ENCODE measurements at regions not wholly inside any gene's neighbourhood (a gene's known extent, or its start where the extent isn't known, plus 50 kb on each side); places are given as distances from the start of the nearest gene placed in this dataset.
"Not testable (repeated sequence)": the region's sequence is repeated elsewhere in the genome, so short reads cannot be mapped to it uniquely, and the experiment has no call there.

GRCh38 chr9:74173284-74173683 lies 323.9 kb upstream of the RORB start:
- no peak for TF ChIP-seq CTCF (IDR thresholded peaks at IDR 0.05; ENCODE audit: insufficient read depth, low read length)
- no peak for DNase-seq (ENCODE audit: low read depth)
- no peak overlapping the region for H3K4me3 ChIP-seq (ENCODE audit: low read depth, low read length)

- DNase-seq (ENCODE audit: low read depth); H3K4me3 ChIP-seq (ENCODE audit: low read depth, low read length): not testable (repeated sequence)
These were observed 299.4 kb upstream of the RORB start for GRCh38 chr9:74197771-74198170.

GRCh38 chr9:74205056-74205455 lies 292.1 kb upstream of the RORB start:
- no peak for DNase-seq (ENCODE audit: low read depth)
- H3K4me3 ChIP-seq (ENCODE audit: low read depth, low read length): no peak overlapping the region
- no peak for TF ChIP-seq CTCF (IDR thresholded peaks at IDR 0.05; ENCODE audit: insufficient read depth, low read length)

GRCh38 chr9:74218385-74219063 lies 278.6 kb upstream of the RORB start:
- no peak for TF ChIP-seq CTCF (IDR thresholded peaks at IDR 0.05; ENCODE audit: insufficient read depth, low read length)
- H3K4me3 ChIP-seq (ENCODE audit: low read depth, low read length): no peak overlapping the region
- DNase-seq (ENCODE audit: low read depth): no peak

GRCh38 chr9:74220327-74220726 lies 276.8 kb upstream of the RORB start:
- TF ChIP-seq CTCF (IDR thresholded peaks at IDR 0.05; ENCODE audit: insufficient read depth, low read length): no peak
- H3K4me3 ChIP-seq (ENCODE audit: low read depth, low read length): no peak overlapping the region
- DNase-seq (ENCODE audit: low read depth): no peak

GRCh38 chr9:74236857-74237256 lies 260.3 kb upstream of the RORB start:
- no peak for DNase-seq (ENCODE audit: low read depth)
- no peak overlapping the region for H3K4me3 ChIP-seq (ENCODE audit: low read depth, low read length)
- TF ChIP-seq CTCF (IDR thresholded peaks at IDR 0.05; ENCODE audit: insufficient read depth, low read length): no peak

- TF ChIP-seq CTCF (IDR thresholded peaks at IDR 0.05; ENCODE audit: insufficient read depth, low read length): no peak
- DNase-seq (ENCODE audit: low read depth): no peak
- no peak overlapping the region for H3K4me3 ChIP-seq (ENCODE audit: low read depth, low read length)
These were observed 251.2 kb upstream of the RORB start for GRCh38 chr9:74245866-74246497.

All from fibroblast of the aortic adventitia (primary cell).